HG03097 (cell line): ENCODE measurements at regions not wholly inside any gene's neighbourhood (a gene's known extent, or its start where the extent isn't known, plus 50 kb on each side); places are given as distances from the start of the nearest gene placed in this dataset.

Source experiments
- ATAC-seq: cut with Tn5 transposase; IDR thresholded peaks from one replicate; pipeline ENCODE4 v1.9.1; 2021; ENCODE audit not compliant: unreplicated experiment, low FRiP score

DNA sequence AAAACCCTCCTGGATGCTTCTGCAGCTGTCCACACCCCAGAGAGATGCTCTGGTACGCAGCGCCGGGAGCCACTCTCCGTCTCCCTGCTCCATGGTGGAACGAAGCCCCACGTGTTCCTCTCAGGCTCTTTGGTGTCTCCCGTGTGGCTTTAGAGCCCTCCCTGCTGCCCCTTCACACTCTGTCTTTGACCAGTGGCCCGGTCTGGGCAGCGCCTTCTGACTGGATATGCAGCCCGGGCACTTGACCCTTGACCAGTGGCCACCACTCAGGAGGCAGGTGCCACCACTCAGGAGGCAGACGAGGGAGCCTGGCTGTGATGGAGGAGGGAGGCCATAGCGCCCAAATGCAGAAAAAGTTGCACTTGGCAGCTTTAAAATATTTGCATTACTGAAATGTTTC, 214.5 kb upstream of the SALL3 start:
- no peak for ATAC-seq

DNA sequence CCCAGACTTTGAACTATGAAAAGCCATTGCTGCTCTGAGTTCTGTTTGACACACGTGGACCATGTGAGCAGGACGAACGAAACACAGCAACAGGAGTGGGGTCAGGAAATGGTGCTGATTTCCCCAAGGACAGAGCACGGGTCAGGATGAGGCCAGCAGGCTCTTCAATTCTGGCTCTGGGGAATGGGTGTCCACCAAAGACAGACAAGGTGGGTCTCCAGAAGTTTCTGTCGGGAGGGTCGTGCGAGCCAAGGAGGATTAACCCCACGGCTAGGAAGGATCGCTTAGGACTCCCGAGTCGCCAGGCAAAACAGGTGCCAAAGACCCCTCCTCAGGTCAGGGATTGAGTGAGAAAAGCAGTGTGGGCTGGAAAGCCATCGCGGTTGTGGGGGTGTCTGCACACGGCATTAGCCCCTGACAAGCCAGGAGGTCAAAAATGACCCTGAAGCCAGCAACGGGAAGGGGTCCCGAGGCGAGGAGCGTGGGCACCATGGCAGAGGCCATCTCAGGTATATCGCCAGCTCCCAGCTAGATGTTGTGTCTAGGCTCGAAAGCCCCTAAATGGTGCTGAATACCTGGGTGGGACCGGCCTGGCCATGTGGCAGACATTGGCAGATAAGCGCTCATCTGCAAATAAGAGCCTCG, 213.9 kb upstream of the SALL3 start:
- ATAC-seq = no peak

DNA sequence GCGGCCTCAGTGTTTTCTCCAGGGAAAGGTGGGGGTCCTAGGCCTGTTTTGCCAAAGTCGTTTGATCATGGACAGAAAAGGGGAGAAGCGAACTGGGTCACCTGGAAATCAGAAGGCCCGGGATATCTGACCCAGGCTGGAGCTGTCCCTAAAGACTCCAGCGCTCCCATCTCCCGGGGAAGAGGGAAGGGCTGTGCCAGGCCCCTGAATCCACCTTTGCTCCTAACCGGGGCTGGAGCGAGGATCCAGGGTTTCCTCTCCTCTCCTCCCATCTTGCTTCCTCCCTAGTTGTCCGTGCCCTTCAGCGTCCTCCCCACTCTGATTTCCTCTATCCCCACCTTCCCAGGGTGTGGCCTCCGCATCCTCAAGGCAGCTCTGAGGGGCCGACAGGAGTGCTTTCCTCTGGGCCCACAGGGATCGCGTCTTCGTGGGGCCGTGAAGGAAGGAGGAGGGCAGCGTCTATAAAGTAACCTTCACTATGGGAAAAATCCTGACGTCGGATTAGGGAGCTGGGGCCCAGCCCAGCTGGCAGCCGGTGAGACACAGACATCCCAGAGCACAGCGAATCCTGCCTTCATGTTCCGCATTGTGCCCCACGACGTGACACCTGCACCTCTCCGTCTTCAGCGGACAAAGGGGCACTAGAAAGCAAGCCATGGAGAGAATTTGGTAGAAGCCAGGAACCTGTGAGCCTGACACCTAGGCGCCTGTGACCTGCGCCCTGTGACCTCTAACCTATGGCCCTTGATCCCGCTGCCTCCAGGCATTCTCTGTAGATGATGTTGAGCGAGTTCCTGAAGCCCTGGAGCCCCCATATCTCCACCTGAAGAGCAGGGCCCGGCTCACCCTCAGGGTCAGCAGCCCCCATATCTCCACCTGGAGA, 212.7 kb upstream of the SALL3 start:
- no peak for ATAC-seq

DNA sequence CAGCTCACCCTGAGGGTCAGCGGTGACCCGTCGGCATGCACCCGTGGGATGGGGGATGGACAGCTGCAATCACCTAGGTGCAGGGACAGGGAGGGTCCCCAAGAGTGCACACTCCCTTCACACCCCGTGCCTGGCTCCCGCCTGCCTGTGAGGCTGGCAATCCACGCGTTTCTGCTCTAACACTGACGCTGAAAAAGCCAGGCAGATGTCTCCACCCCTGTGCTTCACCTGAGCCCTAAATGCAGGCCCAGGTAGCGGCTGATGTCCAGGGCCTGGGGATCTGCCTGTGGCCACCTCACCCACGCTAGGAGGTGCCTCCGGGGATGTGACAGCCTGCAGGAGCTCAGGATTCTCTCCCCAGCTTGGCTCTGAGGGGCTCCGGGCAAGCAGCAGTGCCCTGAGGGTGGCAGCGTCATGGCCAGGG, 212.0 kb upstream of the SALL3 start:
- ATAC-seq = no peak

DNA sequence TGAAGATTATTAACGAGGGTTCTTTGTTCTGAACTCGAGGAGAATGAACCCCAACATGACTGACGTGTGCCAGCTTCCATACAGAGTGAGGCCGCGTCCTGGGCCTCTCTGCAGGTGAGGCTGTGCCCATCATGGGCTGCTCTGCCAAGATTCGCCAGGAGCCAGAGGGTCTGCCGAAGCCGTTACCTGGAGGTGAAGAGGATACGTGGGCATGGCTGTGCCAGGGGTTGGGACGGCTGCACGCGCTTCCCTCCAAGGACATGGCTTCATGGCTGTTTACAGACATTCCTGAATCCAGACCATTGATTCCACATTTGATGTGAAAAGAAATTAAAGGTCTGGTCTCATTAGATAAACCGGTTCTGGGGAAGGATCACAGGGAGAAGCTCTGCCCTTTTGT, 211.4 kb upstream of the SALL3 start:
- no peak for ATAC-seq

DNA sequence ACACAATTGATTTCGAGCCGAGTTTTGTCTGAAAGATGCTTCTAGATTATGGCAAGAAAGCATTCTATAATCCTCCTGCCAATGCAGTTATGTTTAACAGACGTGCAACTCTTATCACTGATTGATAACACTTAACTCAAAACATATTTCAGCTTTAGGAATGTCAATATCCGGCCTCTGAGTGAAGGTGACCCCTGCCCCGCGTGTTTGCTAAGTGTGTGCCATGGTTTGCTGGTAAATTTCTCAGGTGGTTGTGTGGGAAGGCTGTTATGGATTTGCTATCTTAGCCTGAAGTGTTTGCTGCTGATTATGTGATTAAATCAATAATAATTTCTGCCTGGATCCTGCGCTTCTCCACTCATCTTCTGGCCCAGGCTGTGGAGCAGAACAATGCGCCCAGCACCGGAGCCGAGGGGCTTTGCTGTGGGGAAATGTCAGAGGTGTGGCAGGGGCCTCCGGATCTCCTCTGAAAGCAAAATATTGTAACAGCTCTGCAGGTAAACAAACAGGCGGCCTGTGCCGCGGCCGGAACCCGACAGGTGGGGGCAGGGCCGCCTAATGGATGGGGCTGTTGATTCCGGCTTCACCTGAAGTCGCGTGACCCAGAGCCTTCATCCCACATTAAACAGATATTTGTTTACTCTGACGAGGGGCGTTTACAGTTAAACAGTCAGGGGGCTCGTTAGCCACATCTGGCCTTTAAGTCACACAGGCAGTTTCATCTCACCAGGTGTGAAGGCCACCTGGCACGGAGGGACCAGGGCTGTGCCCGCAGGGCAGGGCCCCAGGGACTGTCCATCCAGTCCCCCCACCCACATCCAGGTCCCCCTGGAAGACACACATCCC, 210.7 kb upstream of the SALL3 start:
- ATAC-seq = no peak

DNA sequence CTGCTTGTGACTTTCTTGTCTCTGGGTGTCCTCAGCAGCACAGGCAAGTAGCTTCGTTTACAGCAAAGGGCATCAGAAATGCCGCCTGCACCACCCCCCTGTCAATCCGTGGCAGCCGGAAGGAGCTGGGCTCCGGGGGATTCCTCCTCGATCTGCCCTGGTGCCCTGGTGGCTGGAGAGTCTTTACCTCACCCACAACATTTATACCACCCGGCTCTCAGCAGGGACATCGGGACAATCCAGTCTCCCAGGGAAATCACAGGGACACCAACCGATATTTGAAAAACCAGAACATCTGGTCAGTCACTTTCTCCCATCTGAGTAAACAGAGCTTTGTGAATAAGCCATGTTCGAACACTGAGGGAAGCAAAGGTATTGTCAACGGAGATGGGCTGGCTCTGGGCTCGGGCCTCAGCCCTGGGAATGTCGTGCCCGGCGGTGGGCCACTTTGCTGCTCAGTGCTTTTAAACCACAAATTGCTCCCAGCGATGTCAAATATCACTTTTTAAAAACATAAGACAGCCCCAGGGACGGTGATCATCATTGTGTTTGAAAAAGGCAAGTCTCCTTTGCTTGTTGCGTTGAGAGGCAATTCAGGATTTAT, 210.0 kb upstream of the SALL3 start:
- no peak for ATAC-seq

DNA sequence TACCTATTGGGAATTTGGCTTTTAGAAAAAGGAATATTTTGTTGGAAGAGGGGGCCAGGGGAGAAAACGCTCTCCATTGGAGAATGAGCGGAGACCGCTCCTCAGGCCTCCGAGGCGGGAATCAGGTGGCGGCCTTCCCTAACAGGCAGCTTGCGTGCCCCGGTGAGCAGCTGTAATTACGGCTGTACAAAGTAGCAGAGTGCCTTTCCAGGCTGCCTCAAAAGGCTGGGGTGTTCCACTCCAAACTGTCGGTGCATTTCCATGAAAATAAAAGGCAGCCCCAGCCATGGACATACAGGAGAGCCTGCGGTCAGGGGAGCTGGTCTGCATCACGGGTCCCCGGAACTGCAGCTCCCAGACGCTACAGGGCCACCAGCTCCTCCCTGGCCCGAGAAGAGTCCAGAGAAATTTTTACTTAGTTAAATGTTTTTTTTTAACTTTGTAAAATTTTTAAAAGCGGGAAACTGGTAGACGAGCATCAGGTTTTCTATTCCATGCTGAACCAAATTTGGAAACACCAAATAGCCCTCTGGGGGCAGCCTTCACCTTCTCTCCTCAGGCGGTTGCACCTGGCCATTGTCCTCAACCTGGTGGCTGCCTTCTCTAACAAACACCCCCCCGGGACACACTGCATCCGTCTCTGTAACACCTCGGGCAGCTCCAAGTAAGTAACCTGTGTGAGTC, 209.3 kb upstream of the SALL3 start:
- no peak for ATAC-seq

DNA sequence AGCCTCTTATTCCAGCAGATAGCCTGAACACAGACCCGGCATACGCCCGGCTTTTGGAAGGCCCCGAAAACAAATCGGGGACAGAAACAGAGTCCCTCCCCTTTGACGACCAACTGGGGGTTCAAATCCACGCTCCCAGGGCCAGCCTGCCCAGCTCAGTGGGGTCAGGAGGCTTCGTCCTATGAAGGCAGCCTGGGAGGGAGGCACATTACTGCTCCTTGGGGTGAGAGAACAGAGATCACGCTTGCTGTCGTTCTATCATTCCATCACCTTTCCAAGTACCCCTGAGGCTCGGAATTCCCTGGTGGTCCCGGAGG, 208.8 kb upstream of the SALL3 start:
- ATAC-seq = no peak

DNA sequence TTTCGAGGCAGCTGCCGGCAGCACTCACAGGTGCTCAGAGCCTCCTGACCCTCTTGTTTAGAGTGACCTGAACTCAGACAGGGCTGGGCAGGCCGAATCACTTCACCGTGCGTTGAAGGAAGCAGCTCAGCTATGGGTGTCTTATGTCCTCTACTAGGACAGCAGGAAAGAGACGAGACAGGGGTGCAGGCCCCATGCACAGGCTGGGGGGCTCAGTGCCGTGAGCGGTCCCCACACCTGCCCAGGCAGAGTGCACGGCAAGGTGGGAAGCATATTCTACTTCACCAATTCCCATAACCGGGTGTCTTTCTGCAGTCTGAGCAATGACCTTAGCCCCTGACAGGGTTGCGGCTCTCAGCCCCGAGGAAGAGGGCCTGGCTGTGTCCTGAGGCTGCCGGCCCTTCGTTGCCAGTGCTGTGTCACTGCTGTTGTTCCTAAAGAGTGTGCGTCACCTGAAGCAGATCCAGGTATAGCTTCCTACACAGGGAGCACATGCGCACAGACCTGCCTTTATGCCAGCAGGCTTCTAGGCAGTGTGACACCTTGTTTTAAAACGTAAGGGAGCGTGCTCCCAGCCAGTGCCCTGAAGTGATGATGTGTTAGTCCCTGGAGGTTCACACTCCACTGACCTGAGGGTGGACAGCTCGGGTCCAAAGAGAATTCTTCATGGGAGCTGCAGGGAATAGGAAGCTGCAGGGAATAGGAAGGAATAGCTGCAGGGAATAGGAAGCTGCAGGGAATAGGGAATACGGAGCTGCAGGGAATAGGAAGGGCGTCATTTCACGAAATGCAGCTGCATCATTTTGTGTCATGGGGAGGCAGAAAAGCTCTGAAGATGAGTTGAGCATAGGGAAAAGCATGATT, 207.9 kb upstream of the SALL3 start:
- ATAC-seq = no peak

DNA sequence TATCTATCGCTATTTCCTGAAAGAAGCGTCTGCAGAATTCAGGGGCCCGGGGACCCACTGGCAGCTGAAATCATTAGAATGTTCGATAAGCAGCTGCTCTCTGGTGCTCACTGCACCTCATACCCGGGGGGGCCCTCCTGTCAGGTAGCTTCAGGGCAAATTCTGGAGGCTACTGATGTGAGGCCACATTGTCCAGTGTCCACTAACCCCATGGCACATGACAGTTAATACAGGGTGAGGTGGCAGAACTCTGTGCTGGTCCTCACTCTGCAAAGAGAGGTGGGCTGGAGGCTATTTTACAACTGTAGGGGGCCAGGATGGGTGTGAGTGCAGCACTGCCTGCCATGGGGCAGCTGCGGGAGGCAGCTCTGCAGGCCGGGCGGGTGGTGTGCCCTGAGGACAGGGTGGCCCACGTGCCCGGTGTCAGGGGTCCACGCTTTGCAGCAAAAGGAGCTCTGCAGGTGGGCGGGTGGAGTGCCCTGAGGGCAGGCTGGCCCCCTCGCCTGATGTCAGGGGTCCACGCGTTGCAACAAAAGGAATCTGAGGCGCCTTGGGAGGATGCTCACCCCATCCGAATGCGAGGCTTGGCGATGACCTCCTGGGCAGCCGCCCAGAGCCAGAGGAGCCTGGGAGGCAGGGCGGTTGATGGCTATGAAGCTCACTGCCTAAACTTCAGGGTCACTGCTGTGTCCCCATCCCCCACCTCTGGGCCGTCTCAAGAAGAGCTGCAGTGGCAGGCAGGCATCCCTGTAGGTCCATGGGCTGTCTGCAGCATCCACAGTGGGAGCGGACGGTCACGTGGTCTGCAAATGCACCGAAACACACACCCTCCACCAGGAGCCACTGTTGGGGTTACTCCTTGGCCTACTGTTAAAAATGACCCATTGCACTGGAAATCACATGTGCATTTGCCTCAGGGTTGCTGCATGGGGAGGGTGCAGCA, 207.0 kb upstream of the SALL3 start:
- no peak for ATAC-seq

DNA sequence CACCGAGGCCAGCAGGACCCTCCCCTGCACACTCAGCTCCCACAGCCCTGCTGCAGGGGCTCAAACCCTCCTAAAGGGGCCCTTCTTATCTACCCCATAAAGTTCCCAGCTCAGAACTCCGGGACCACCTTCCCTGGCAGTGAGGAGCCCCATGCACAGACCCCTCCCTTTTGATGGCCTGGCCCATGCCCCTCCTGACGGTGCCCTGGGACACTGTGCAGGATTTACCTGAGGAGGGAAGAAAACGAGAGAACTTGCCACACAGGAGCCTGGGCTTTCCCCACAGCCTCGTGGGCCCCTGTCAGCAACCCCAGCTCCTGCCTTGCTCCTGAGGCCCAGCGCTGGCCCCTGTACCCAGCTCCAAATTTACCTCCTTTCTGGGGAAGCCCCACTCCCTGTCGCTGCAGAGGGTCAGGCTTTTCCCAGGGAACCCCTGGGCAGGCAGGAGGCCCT, 206.3 kb upstream of the SALL3 start:
- no peak for ATAC-seq

DNA sequence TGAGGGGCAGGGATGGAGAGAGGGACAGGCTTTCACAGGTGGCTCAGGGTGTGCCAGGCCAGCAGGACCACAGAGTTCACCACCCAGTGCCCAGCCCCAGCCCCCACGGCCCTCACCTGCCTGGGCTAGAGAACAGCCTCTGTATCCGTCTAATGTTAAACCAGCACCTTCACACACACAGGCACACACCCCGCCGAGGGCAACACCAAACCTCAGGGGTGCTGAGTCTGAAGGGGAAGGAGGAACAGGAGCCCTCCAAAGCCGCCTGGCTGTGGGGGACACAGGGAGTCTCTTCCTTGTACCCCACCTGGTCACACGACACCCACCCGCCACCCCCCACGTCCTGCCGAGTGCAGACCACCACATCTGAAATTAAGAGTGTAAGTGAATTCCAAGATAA, 205.8 kb upstream of the SALL3 start:
- no peak for ATAC-seq

DNA sequence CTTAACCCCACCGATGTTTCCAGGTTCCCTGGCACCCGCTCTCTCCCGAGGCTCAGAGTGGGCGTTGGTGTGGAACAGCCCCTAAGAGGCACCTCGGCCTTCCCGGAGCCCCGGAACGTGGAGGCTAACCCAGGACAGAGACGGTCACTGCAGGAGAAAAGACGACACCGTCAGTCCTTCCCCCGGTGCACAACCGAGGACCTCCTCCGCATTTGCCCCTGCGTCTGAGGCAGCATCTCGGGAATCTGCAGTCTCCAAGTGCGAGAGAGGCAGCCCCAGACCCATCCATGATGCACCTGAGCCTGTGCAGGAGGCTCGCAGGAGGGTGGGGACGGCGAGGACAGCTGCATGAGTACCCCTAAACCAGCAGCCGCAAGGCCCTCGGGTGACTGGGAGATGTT, 204.9 kb upstream of the SALL3 start:
- ATAC-seq = no peak

DNA sequence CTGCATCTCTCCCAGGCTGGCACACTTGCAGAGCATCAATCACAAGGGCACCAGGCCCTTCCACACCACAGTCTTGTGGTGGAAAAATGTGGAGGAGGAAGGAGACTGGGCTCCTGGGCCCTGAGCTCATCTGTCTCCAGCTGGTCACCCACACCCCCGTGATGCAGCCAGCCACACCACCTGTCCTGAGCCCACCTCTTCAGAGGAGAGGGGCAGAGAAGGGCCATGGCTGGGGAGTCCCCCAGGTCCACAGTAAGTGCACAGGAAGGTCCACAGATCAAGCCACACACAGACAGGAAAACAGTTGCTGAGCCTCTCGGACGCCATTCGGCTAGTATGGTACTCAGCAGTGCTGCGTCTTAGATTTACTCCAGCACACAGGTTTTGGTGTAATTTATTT, 203.5 kb upstream of the SALL3 start:
- no peak for ATAC-seq

DNA sequence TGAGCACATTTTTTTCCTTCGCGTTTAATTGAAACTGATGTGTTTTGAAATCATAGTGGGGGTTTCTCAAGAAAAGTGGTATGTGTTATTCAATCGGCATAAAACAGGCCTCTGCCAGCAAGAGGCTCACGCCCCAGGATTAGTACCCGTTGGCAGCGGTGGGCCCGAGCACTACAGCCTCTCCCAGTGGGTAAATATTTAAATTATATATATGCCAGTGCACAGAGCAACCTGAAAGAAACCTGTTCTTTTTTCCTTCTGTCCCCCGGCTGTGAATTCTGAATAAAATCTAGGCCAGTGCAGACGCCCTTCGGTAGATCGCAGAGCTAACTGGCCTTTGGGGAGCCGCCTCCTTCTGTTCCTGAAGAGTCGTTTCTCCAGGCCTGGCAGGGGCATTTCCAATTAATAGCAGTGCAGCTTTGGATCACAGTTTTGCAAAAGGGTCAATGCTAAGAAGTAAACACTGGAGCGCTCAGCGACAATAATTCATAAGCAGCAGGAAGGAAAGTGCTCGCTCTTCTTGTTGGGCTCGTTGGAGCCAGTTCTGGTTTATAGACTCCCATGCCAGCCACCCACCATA, 202.8 kb upstream of the SALL3 start:
- no peak for ATAC-seq

DNA sequence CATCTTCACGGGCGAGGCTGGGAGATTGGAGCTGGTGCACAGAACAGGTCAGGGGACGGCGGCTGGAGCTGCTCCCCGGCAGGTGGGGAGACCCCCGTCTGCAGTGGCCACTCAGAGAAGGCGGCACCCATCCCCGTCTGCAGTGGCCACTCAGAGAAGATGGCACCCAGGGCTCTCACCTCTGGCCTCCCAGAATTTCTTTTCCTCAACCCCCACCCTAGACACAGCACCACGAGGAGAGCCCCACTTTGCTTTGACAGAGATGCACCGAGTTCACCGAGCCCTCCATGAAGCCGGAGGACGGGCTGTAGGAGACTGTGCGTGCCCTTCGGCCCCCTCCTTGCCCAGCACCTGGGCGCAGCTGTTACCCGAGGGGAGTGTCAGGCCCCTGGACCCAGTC, 201.6 kb upstream of the SALL3 start:
- ATAC-seq = no peak

DNA sequence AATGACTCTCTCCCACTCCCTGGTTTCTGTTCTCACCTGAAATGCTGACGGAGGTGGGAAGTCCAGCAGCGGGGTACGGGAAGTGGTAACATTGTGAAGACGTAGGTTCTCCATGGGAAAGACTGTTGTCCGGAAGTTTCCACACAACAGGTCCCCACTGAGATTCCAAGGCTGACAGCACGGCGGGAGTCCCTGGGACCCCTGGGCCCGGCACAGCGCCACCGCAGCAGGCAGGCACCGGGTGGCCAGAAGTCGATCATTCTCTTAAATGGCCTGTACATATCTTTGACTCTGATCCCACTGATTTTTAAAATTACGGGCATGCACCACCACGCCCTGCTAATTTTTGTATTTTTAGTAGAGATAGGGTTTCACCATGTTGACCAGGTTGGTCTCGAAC, 201.0 kb upstream of the SALL3 start:
- ATAC-seq = no peak
